ENCODE measurements at regions not wholly inside any gene's neighbourhood (a gene's known extent, or its start where the extent isn't known, plus 50 kb on each side); places are given as distances from the start of the nearest gene placed in this dataset.

- H3K9me3 ChIP-seq (ENCODE audit: control insufficient read depth, insufficient read depth, low read depth, low read length) = no peaks in the 10 kb centered on the region
- TF ChIP-seq GLI4 (tag by site-specific recombination; IDR thresholded peaks at IDR 0.05) (no peak), KLF7 (tag by site-specific recombination; IDR thresholded peaks at IDR 0.05; ENCODE audit: borderline replicate concordance) (no peak), ZSCAN5A (tag by site-specific recombination; IDR thresholded peaks at IDR 0.05) (no peak), ZNF561 (tag by site-specific recombination; IDR thresholded peaks at IDR 0.05; ENCODE audit: borderline replicate concordance) (no peak), ZNF121 (tag by site-specific recombination; IDR thresholded peaks at IDR 0.05) (no peak), ZXDB (tag by site-specific recombination; IDR thresholded peaks at IDR 0.05) (no peak), GFI1B (tag by site-specific recombination; IDR thresholded peaks at IDR 0.05) (no peak), ZNF626 (tag by site-specific recombination; IDR thresholded peaks at IDR 0.05) (no peak)
- CTCF ChIA-PET = no interaction called here
- H3K4me3 ChIP-seq (ENCODE audit: low read depth, low read length) = no peak overlapping the region
- no peaks in the 10 kb centered on the region for H3K36me3 ChIP-seq (ENCODE audit: control insufficient read depth in 2 of 2, insufficient read depth in 1 of 2, low read length in 2 of 2)
- H3K27ac ChIP-seq (ENCODE audit: extremely low read depth, low read depth, low read length) = no peak overlapping the region
- POLR2A ChIA-PET = no interaction called here
- no peaks in the 10 kb centered on the region for H3K4me1 ChIP-seq (ENCODE audit: control insufficient read depth, insufficient read depth, low read length)
Observed at GRCh38 chr12:116366456-116366776, 88.9 kb upstream of the MED13L start.

GRCh38 chr12:116366824-116367223 is 89.3 kb upstream of the MED13L start:
- POLR2A ChIA-PET = no interaction called here
- no peak overlapping the region for H3K27ac ChIP-seq (ENCODE audit: extremely low read depth, low read depth, low read length)
- no peaks in the 10 kb centered on the region for H3K4me1 ChIP-seq (ENCODE audit: control insufficient read depth, insufficient read depth, low read length)
- CTCF ChIA-PET = no interaction called here
- H3K36me3 ChIP-seq (ENCODE audit: control insufficient read depth in 2 of 2, insufficient read depth in 1 of 2, low read length in 2 of 2) = no peaks in the 10 kb centered on the region
- H3K4me3 ChIP-seq (ENCODE audit: low read depth, low read length) = no peak overlapping the region
- no peaks in the 10 kb centered on the region for H3K9me3 ChIP-seq (ENCODE audit: control insufficient read depth, insufficient read depth, low read depth, low read length)
- TF ChIP-seq ZNF580 (tag by site-specific recombination; IDR thresholded peaks at IDR 0.05) (no peak), ZBTB26 (tag by site-specific recombination; optimal IDR thresholded peaks at IDR 0.05) (no peak), PRDM2 (tag by site-specific recombination; IDR thresholded peaks at IDR 0.05; ENCODE audit: borderline replicate concordance) (no peak), MZF1 (tag by site-specific recombination; IDR thresholded peaks at IDR 0.05; ENCODE audit: borderline replicate concordance) (no peak), ZSCAN23 (tag by site-specific recombination; IDR thresholded peaks at IDR 0.05) (no peak), KLF9 (tag by site-specific recombination; IDR thresholded peaks at IDR 0.05; ENCODE audit: low read depth) (no peak), PATZ1 (tag by site-specific recombination; IDR thresholded peaks at IDR 0.05) (no peak), GFI1B (tag by site-specific recombination; IDR thresholded peaks at IDR 0.05) (no peak), ELK4 (IDR thresholded peaks at IDR 0.05; ENCODE audit: borderline replicate concordance, low read depth, low read length) (no peak), ZNF843 (tag by site-specific recombination; IDR thresholded peaks at IDR 0.05) (no peak), KLF7 (tag by site-specific recombination; IDR thresholded peaks at IDR 0.05; ENCODE audit: borderline replicate concordance) (no peak), ZNF548 (tag by site-specific recombination; IDR thresholded peaks at IDR 0.05) (no peak), TRIM28 (IDR thresholded peaks at IDR 0.05; ENCODE audit: borderline replicate concordance, low read length) (no peak), ZNF610 (tag by site-specific recombination; IDR thresholded peaks at IDR 0.05; ENCODE audit: borderline replicate concordance) (no peak), ZNF660 (tag by site-specific recombination; IDR thresholded peaks at IDR 0.05) (no peak), ZNF513 (tag by site-specific recombination; IDR thresholded peaks at IDR 0.05) (no peak)
